ENCODE measurements at regions not wholly inside any gene's neighbourhood (a gene's known extent, or its start where the extent isn't known, plus 50 kb on each side); places are given as distances from the start of the nearest gene placed in this dataset.

GRCh38 chr4:34269613-34270012 is 1974.7 kb downstream of the ARAP2 start:
- no peaks in the 10 kb centered on the region for H3K9me3 ChIP-seq (ENCODE audit: control insufficient read depth in 2 of 2, insufficient read depth in 1 of 2, low read depth in 1 of 2, low read length in 1 of 2)
- 51 to 72% methylated on average over 1 of the region's 1 CpG for WGBS, 2 donors
- H3K4me1 ChIP-seq (ENCODE audit: control insufficient read depth in 2 of 2, insufficient read depth in 2 of 2, low read length in 1 of 2), result no peaks in the 10 kb centered on the region

GRCh38 chr4:34271479-34272355 is 1972.6 kb downstream of the ARAP2 start:
- H3K27ac ChIP-seq (ENCODE audit: low read depth in 2 of 2, low read length in 1 of 2), result no peak overlapping the region
- H3K9me3 ChIP-seq (ENCODE audit: control insufficient read depth in 2 of 2, insufficient read depth in 1 of 2, low read depth in 1 of 2, low read length in 1 of 2), result no peaks in the 10 kb centered on the region
- H3K36me3 ChIP-seq (ENCODE audit: control insufficient read depth in 2 of 2, insufficient read depth in 2 of 2, low read length in 1 of 2), result no peaks in the 10 kb centered on the region
- H3K4me1 ChIP-seq (ENCODE audit: control insufficient read depth in 2 of 2, insufficient read depth in 2 of 2, low read length in 1 of 2), result no peaks in the 10 kb centered on the region
- H3K27me3 ChIP-seq (ENCODE audit: control insufficient read depth in 1 of 2, insufficient read depth in 2 of 2, low read length in 2 of 2), result no peaks in the 10 kb centered on the region
- no peak overlapping the region for H3K4me3 ChIP-seq (ENCODE audit: low read depth in 1 of 2, low read length in 2 of 2)
- WGBS, 2 donors, result 76 to 78% methylated on average over 5 of the region's 5 CpGs

More at GRCh38 chr4:34269613-34270012, 1974.7 kb downstream of the ARAP2 start:
- Histone ChIP-seq H3K36me3 (ENCODE audit: control insufficient read depth in 2 of 2, insufficient read depth in 2 of 2, low read length in 1 of 2) (no peaks in the 10 kb centered on the region), H3K4me3 (ENCODE audit: low read depth in 1 of 2, low read length in 2 of 2) (no peak overlapping the region), H3K27me3 (ENCODE audit: control insufficient read depth in 1 of 2, insufficient read depth in 2 of 2, low read length in 2 of 2) (no peaks in the 10 kb centered on the region), H3K27ac (ENCODE audit: low read depth in 2 of 2, low read length in 1 of 2) (no peak overlapping the region)

DNA sequence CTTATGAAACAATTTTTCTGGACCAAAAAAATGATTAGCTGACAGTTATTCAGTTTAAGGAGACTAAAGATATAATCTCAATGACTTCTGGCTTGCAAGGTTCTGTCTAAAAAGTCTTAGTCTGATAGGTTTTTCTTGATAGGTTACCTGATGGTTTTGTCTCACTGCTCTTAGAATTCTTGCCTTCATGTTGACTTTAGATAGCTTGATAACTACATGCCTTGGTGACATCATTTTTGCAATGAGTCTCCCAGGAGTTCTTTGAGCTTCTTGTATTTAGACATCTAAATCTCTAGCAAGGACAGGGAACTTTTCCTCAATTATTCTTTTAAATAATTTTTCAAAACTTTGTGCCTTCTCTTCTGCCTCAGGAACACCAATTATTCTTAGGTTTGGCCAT is 1965.3 kb downstream of the ARAP2 start:
- no peaks in the 10 kb centered on the region for H3K27me3 ChIP-seq (ENCODE audit: control insufficient read depth in 1 of 2, insufficient read depth in 2 of 2, low read length in 2 of 2)
- no peaks in the 10 kb centered on the region for H3K36me3 ChIP-seq (ENCODE audit: control insufficient read depth in 2 of 2, insufficient read depth in 2 of 2, low read length in 1 of 2)
- no peak overlapping the region for H3K27ac ChIP-seq (ENCODE audit: low read depth in 2 of 2, low read length in 1 of 2)
- H3K4me3 ChIP-seq (ENCODE audit: low read depth in 1 of 2, low read length in 2 of 2), result no peak overlapping the region
- no peaks in the 10 kb centered on the region for H3K9me3 ChIP-seq (ENCODE audit: control insufficient read depth in 2 of 2, insufficient read depth in 1 of 2, low read depth in 1 of 2, low read length in 1 of 2)
- H3K4me1 ChIP-seq (ENCODE audit: control insufficient read depth in 2 of 2, insufficient read depth in 2 of 2, low read length in 1 of 2), result no peaks in the 10 kb centered on the region

- Histone ChIP-seq H3K27me3 (ENCODE audit: control insufficient read depth in 1 of 2, insufficient read depth in 2 of 2, low read length in 2 of 2) (no peaks in the 10 kb centered on the region), H3K4me1 (ENCODE audit: control insufficient read depth in 2 of 2, insufficient read depth in 2 of 2, low read length in 1 of 2) (no peaks in the 10 kb centered on the region), H3K9me3 (ENCODE audit: control insufficient read depth in 2 of 2, insufficient read depth in 1 of 2, low read depth in 1 of 2, low read length in 1 of 2) (no peaks in the 10 kb centered on the region), H3K4me3 (ENCODE audit: low read depth in 1 of 2, low read length in 2 of 2) (no peak overlapping the region), H3K36me3 (ENCODE audit: control insufficient read depth in 2 of 2, insufficient read depth in 2 of 2, low read length in 1 of 2) (no peaks in the 10 kb centered on the region), H3K27ac (ENCODE audit: low read depth in 2 of 2, low read length in 1 of 2) (no peak overlapping the region)
- WGBS, 2 donors, result 45 to 54% methylated on average over 2 of the region's 2 CpGs
Observed at GRCh38 chr4:34280131-34280530, 1964.2 kb downstream of the ARAP2 start.

DNA sequence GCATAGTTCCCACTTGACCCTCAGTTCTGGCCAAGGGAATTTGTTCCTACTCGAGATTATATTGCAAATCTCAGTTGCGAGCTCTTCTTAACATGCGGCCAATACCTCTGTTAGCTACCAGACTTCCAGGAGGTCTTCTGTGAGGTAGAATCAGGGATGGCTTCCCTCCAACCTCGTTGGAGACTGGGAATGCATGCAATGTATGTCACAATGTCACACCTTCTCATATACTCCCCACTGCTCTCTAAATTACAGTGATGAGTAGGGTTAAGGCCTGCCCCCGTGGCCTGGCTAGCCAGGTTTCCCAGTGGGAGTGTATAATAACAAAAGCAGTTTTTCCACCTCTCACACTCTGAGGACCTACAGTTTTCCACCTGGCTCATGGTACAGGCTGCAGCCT is 1962.5 kb downstream of the ARAP2 start:
- Histone ChIP-seq H3K27me3 (ENCODE audit: control insufficient read depth in 1 of 2, insufficient read depth in 2 of 2, low read length in 2 of 2) (no peaks in the 10 kb centered on the region), H3K9me3 (ENCODE audit: control insufficient read depth in 2 of 2, insufficient read depth in 1 of 2, low read depth in 1 of 2, low read length in 1 of 2) (no peaks in the 10 kb centered on the region), H3K36me3 (ENCODE audit: control insufficient read depth in 2 of 2, insufficient read depth in 2 of 2, low read length in 1 of 2) (no peaks in the 10 kb centered on the region), H3K27ac (ENCODE audit: low read depth in 2 of 2, low read length in 1 of 2) (no peak overlapping the region), H3K4me3 (ENCODE audit: low read depth in 1 of 2, low read length in 2 of 2) (no peak overlapping the region), H3K4me1 (ENCODE audit: control insufficient read depth in 2 of 2, insufficient read depth in 2 of 2, low read length in 1 of 2) (no peaks in the 10 kb centered on the region)
- WGBS, 2 donors, result 65 to 66% methylated on average over 5 of the region's 5 CpGs

DNA sequence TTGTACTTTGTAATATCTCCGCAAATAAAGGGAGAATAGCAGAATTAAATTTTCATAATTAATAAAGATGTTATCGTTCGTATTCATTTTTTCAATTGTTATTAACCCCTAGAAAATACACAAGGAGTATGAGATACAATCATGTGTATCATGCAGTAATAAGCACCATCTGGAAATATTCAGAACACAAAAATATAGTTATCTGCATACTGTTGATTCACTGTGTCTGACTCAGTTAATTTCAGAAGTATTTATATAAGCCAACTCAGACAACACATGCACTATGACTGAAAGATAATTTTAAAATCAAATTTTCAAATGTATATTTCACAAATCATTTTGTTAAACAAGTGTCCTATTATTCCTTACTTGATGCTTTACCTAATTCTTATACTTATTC is 1954.8 kb downstream of the ARAP2 start:
- Histone ChIP-seq H3K4me3 (ENCODE audit: low read depth in 1 of 2, low read length in 2 of 2) (no peak overlapping the region), H3K27me3 (ENCODE audit: control insufficient read depth in 1 of 2, insufficient read depth in 2 of 2, low read length in 2 of 2) (no peaks in the 10 kb centered on the region), H3K36me3 (ENCODE audit: control insufficient read depth in 2 of 2, insufficient read depth in 2 of 2, low read length in 1 of 2) (no peaks in the 10 kb centered on the region), H3K4me1 (ENCODE audit: control insufficient read depth in 2 of 2, insufficient read depth in 2 of 2, low read length in 1 of 2) (no peaks in the 10 kb centered on the region), H3K27ac (ENCODE audit: low read depth in 2 of 2, low read length in 1 of 2) (no peak overlapping the region), H3K9me3 (ENCODE audit: control insufficient read depth in 2 of 2, insufficient read depth in 1 of 2, low read depth in 1 of 2, low read length in 1 of 2) (no peaks in the 10 kb centered on the region)
- 90 to 93% methylated on average over 3 of the region's 3 CpGs for WGBS, 2 donors

GRCh38 chr4:34289962-34290361 is 1954.4 kb downstream of the ARAP2 start:
- Histone ChIP-seq H3K36me3 (ENCODE audit: control insufficient read depth in 2 of 2, insufficient read depth in 2 of 2, low read length in 1 of 2) (no peaks in the 10 kb centered on the region), H3K27ac (ENCODE audit: low read depth in 2 of 2, low read length in 1 of 2) (no peak overlapping the region), H3K4me1 (ENCODE audit: control insufficient read depth in 2 of 2, insufficient read depth in 2 of 2, low read length in 1 of 2) (no peaks in the 10 kb centered on the region), H3K4me3 (ENCODE audit: low read depth in 1 of 2, low read length in 2 of 2) (no peak overlapping the region), H3K27me3 (ENCODE audit: control insufficient read depth in 1 of 2, insufficient read depth in 2 of 2, low read length in 2 of 2) (no peaks in the 10 kb centered on the region), H3K9me3 (ENCODE audit: control insufficient read depth in 2 of 2, insufficient read depth in 1 of 2, low read depth in 1 of 2, low read length in 1 of 2) (no peaks in the 10 kb centered on the region)

GRCh38 chr4:34293459-34293858 is 1950.9 kb downstream of the ARAP2 start:
- Histone ChIP-seq H3K4me1 (ENCODE audit: control insufficient read depth in 2 of 2, insufficient read depth in 2 of 2, low read length in 1 of 2) (no peaks in the 10 kb centered on the region), H3K27me3 (ENCODE audit: control insufficient read depth in 1 of 2, insufficient read depth in 2 of 2, low read length in 2 of 2) (no peaks in the 10 kb centered on the region), H3K9me3 (ENCODE audit: control insufficient read depth in 2 of 2, insufficient read depth in 1 of 2, low read depth in 1 of 2, low read length in 1 of 2) (no peaks in the 10 kb centered on the region), H3K4me3 (ENCODE audit: low read depth in 1 of 2, low read length in 2 of 2) (no peak overlapping the region), H3K36me3 (ENCODE audit: control insufficient read depth in 2 of 2, insufficient read depth in 2 of 2, low read length in 1 of 2) (no peaks in the 10 kb centered on the region), H3K27ac (ENCODE audit: low read depth in 2 of 2, low read length in 1 of 2) (no peak overlapping the region)

DNA sequence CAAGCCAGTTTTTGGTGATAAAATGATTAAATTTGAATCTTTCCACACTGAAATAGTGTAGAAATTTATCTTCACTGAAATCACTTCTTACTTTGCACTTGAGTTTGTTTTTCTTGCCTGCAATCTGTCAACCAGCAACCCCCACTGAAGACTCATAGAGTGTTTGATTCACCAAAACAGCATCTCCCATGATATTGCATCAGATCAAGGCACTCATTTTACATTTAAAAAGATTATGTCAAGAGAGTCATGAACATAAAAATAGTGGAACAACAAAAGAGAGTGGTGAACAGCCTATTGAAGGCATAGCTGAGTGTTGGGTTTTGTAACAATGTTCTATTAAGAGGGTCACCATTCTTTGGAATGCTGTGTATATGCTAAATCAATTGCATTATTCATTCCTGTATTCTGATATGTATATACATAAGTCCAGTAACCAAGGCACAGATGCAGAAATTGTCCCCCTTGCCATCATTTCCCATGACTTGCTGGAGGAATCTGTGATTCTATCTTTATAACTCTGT is 1934.9 kb downstream of the ARAP2 start:
- no peaks in the 10 kb centered on the region for H3K4me1 ChIP-seq (ENCODE audit: control insufficient read depth in 2 of 2, insufficient read depth in 2 of 2, low read length in 1 of 2)
- no peak overlapping the region for H3K27ac ChIP-seq (ENCODE audit: low read depth in 2 of 2, low read length in 1 of 2)
- no peaks in the 10 kb centered on the region for H3K36me3 ChIP-seq (ENCODE audit: control insufficient read depth in 2 of 2, insufficient read depth in 2 of 2, low read length in 1 of 2)
- no peak overlapping the region for H3K4me3 ChIP-seq (ENCODE audit: low read depth in 1 of 2, low read length in 2 of 2)
- H3K27me3 ChIP-seq (ENCODE audit: control insufficient read depth in 1 of 2, insufficient read depth in 2 of 2, low read length in 2 of 2), result no peaks in the 10 kb centered on the region
- no peaks in the 10 kb centered on the region for H3K9me3 ChIP-seq (ENCODE audit: control insufficient read depth in 2 of 2, insufficient read depth in 1 of 2, low read depth in 1 of 2, low read length in 1 of 2)

DNA sequence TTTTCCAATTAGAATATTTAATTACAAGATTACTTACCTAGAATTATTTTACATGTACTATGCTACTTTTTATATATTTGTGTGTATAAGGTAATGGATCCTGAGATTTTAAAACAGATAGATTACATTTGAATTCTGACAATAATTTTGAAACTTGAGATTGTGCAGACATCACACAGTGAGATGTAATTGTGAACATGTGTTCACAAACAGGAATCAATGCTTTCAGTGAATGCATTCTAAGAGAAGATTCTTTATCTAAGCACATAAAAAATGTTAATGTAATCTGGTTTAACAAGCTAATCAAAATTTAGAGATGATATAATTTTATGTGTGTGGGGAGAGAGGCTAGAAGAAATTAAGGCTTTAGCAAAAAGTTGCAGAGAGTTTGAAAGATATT is 1925.5 kb downstream of the ARAP2 start:
- no peaks in the 10 kb centered on the region for H3K36me3 ChIP-seq (ENCODE audit: control insufficient read depth in 2 of 2, insufficient read depth in 2 of 2, low read length in 1 of 2)
- H3K27ac ChIP-seq (ENCODE audit: low read depth in 2 of 2, low read length in 1 of 2), result no peak overlapping the region
- no peaks in the 10 kb centered on the region for H3K9me3 ChIP-seq (ENCODE audit: control insufficient read depth in 2 of 2, insufficient read depth in 1 of 2, low read depth in 1 of 2, low read length in 1 of 2)
- H3K4me1 ChIP-seq (ENCODE audit: control insufficient read depth in 2 of 2, insufficient read depth in 2 of 2, low read length in 1 of 2), result no peaks in the 10 kb centered on the region
- no peak overlapping the region for H3K4me3 ChIP-seq (ENCODE audit: low read depth in 1 of 2, low read length in 2 of 2)
- no peaks in the 10 kb centered on the region for H3K27me3 ChIP-seq (ENCODE audit: control insufficient read depth in 1 of 2, insufficient read depth in 2 of 2, low read length in 2 of 2)

All from esophagus (tissue), 2 donors.